Renal pelvis (tissue), 1 donor: ENCODE measurements at regions not wholly inside any gene's neighbourhood (a gene's known extent, or its start where the extent isn't known, plus 50 kb on each side); places are given as distances from the start of the nearest gene placed in this dataset.

ENCODE experiments used
- DNase-seq: peaks from one replicate; pipeline ENCODE4 v3.0.0-alpha.2; 2013

- no peak for DNase-seq
Measured at GRCh38 chr4:175871774-175872405, 59.8 kb upstream of the GPM6A start.

- DNase-seq, result no peak
Measured at GRCh38 chr4:175873707-175874106, 61.6 kb upstream of the GPM6A start.

GRCh38 chr4:175874306-175874705 lies 62.2 kb upstream of the GPM6A start:
- DNase-seq, result no peak

DNA sequence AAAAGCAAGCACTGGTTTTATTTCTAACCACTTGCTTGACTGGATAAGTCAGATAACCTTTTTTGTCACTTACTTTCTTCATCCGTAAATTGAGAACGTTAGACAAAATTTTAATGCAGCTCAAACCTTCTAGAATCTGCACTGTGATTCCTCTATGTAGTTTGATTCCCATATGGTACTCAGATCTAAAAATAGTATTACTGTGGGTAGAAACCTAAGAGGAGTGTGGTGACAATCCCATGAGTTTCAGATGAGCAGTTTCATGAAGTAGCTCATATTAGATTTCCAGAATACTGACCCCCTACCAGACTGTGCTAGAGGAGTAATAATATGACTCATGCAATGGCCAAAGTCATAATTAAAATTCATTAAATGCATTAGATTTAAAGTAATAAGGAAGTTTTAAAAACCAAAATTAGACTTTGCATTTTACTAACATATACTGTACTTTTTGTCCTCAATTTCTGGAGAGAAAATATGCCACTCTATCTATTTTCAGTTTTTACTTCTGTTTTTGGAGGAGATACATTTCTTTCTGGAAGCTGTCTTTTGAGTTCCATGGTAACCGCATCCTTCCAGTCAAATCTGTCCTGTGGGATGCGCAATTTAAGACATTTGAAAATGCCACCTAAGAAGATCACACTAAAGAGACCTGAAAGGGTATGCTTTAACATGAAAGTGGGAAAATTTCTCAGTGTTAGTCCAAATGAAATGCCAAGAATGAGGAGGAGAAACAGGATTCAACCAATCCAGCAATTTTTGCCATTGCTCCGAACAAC lies 64.1 kb upstream of the GPM6A start:
- no peak for DNase-seq

DNA sequence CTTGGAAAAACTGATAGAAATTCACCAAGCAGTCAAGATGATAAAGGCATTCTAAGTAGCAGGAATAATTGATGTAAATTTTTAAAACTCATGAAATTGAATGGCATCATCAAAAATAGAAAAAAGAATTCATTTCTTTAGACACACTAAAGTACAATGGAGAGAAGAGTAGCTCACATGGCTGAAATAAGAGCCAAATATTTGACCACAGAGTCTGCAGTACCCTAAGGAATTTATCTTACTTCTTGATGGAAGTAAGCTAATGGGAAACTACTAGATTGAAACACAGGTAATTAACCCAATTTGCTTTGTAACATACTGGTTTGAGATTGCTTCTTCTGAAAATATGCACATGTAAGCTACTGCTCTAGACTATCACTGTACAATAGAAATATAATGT lies 70.8 kb upstream of the GPM6A start:
- no peak for DNase-seq

DNA sequence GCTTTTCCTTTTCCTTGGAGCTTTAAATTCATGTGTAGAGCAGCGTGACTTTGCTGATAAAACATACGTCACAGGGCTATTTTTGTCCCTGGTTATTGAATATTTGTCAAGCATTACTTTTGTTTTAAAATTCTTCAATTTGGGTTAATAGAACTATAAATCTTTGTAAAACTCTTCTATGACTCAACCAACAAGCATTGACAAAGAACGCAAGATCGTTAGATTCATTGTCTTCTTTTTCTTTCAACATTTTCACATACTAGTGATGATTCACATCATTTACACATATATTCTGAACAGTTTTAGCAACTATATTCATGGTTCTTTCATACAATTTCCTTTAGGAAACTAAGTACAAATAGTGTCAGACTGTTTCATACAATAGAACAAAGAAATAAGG lies 72.0 kb upstream of the GPM6A start:
- no peak for DNase-seq

DNA sequence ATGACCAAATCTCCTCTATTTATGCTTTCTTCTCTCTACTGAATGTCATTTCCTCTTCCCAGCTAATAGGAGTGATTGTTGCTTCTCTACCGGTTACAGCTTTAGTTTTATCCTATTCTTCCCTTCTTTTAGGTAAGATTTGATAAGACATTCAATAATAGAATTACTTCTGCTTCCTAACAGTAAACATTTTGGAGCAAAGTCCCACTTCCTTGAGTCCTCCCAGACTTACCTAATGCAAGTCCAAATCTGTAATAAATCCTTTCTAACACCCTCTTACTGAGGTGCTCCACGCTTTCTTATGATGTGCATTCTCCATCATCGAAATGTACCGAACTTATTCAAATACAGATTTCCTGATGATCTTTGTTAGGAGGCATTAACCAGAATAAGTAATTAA lies 79.2 kb upstream of the GPM6A start:
- DNase-seq, result no peak

DNA sequence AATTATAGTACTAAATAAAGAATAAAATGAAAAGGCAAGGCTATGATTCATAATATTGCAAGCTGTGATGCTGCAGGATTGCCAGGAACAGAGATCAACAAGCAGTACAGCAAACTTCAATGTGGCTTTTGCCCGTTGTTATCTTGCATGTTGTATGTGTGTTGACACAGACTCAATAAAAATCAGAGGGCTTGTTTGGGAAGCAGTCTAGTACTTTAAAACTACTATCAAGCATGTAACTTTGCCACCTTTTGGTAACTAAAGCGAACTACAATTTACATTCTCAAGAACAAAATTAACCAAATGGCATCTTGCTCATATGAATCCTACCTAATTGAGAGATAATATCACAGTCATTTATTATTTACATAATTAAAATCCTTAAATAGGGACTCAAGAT lies 79.8 kb upstream of the GPM6A start:
- DNase-seq, result no peak

DNA sequence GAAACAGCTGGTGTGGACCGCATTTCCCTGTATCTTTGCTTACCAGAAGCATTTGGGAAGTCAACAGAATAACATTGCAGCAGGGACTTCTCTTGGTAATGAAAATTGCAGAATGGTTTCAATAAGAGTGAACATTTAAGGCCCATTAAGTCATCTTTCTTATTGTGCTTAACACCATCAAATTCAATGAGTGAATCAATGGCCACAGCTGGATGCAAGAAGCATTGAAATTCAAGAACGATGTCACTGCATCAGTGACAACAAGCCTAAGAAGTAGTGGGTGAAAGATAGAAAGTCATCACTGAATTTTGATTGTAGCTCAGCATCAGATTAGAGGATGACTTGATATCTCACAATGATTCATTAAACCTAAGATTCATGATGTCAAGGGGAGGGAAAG lies 93.9 kb upstream of the GPM6A start:
- no peak for DNase-seq

GRCh38 chr4:175906384-175906783 lies 94.3 kb upstream of the GPM6A start:
- no peak for DNase-seq

DNA sequence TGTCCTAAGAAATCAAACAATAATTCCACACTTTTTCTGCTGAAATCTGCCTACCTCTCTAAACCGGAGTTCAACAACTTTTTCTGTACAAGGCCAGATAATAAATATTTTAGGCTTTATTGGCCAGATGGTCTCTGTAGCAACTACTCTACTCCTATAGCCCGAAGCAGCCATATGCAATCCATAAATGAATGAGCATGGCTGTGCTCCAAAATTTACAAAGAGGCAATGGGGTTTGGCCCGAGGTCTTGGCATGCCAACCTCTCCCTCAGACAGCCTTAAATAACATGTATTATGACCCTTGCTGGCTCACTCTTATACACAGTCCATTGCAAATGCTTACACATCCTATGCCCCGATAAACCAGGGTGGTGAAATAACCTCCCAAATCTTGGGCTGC lies 98.6 kb upstream of the GPM6A start:
- DNase-seq, result no peak

DNA sequence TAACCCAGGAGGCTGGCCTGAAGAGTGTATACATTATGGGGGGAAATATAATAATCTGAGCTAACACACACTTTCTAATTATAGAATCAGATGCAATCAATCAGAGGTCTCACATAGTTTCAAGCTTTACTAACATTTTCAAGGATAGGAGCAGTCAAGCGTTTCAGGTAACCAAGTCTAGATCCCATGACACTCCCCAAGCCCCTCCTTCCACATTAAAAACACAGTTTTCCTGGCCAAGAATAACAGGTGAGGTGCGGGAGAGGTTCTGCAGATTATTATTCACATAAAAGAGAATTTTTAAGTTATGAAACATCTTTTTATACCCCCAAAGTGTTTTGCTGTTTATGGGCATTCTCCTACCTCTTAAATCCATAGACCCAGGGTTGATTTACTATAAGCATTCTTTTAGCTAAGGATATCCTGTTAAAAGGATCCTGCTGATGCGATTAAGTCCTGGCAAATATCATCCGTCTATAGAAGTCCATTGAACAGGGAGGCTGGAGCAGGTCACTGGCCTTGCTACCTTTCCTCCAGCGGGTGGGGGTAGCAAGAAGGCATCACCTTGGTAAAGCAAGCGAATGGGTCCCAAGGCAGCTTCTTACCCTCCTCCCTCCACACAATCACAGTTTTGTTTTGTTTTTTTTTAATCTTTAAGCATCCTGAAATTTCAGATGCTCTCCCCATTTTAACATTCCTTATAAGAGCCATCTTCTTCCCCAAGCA lies 104.7 kb upstream of the GPM6A start:
- peak; percentile 15 for DNase-seq

GRCh38 chr4:175927121-175927520 lies 115.1 kb upstream of the GPM6A start:
- DNase-seq, result no peak

GRCh38 chr4:175929441-175929840 lies 117.4 kb upstream of the GPM6A start:
- no peak for DNase-seq

DNA sequence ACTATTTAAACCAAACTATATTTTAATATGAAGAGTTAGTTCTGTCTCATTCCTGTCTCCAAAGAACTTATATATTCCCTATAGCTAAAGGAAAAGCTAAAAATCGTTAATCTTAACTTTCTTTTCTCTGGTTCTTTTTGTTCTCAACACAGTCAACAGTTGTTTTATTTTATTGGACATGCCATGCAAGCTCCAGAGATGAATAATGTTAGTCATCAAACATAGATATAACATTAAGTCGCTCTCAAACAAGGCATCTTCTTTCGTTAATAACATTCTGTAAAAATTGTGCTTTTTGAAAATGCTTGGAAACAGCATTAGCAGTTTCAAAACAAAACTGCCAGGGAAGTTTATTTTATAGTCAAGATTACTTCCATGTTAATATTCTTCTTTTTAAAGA lies 117.9 kb upstream of the GPM6A start:
- no peak for DNase-seq

DNA sequence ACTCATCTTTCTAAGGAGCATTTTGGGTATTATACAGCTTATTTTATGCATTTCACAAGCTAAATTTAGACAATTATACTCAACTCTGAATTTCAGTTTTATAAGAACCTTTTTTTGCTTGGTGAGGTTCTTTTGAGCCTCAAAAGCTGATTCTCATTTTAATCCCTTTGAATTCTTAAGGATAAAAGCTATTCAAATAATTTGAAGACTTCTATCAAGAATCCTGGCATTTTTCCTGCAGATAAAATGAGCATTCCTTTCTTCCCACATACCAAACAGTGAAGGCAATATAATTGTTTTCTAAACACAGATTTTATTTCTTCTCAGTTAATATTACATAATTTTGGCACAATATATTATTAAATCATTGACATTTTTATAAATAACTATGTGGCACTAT lies 118.4 kb upstream of the GPM6A start:
- DNase-seq, result no peak

GRCh38 chr4:175932116-175932515 lies 120.1 kb upstream of the GPM6A start:
- DNase-seq, result no peak

DNA sequence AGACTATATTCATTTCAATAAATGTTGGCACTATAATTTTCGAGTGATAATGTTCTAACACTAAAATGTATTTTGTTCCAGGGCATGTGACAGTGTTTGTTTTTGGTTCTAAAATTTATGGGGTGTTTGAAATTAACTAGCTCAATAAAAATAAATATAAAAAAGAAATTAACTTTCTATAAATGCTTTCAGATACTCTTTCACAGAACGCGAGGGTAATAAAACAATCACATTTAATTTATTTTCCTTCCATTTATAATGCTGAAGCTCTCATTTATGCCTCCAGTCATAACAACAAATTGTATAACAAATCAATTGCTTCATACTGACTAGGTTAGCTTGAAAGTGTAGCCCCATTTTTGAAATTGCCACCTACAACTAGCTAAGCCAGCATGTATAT lies 122.4 kb upstream of the GPM6A start:
- no peak for DNase-seq

DNA sequence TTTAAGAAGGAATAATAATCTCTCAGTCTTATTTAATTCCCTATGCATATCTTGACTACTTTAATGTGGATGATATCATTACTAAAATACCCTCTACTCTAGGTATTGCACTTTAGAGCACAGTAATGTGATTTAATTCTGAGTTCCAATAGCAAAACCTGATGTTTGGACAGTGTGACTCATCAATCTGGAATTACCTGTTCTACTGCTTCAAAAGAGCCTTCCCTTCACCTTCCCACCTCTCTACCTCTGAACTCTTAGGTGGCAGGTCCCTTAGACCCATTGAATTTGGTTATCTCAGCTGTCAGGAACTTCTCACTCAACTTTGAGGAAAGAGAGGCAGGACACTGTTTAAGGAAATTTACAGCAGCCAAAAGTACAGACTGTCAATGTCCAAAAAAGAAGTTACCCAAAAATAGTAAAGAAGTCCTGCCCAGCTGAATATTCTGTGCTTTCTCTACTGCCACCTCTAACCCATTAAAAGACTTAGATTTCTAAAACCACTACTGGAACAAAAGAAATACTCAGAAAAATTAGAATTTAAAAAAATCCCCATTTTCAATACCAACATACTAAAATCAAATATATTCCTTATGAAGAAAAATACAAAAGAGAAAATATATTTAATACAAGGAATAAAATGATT lies 123.1 kb upstream of the GPM6A start:
- no peak for DNase-seq

DNA sequence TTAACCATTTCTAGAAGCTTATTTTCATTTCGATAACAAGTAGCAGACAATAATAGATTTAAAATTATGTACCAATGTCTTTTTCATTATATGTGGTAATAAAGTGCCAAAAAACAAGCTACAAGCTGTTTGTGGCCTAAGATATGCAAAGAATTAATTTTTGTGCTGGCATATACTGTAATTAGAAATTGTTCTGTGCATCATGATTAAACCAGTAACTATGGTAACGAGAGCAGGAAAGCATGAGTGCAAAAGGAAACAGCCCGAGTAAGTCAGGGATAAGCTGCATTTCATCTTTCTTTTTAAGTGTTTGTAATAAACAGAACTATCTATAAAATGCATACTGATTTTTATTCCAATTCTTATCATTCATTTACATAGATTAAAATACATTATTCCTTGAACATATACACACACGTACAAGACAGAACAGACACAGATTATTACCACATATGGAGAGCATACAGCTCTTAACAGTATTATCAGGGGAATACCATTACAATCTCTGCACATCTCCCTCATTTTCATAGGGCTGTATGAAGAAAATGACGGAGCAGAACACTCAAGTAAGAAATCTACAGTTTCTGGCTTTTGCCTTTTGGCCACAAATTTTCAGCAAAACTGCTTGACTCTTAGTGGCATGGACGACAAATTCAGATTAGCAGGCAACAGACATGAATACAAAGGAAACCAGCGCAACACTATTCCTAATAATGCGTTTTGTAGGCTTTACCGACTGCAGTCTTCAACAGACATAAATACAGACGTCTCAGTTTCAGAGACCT lies 121.3 kb upstream of the WDR17 start:
- no peak for DNase-seq

DNA sequence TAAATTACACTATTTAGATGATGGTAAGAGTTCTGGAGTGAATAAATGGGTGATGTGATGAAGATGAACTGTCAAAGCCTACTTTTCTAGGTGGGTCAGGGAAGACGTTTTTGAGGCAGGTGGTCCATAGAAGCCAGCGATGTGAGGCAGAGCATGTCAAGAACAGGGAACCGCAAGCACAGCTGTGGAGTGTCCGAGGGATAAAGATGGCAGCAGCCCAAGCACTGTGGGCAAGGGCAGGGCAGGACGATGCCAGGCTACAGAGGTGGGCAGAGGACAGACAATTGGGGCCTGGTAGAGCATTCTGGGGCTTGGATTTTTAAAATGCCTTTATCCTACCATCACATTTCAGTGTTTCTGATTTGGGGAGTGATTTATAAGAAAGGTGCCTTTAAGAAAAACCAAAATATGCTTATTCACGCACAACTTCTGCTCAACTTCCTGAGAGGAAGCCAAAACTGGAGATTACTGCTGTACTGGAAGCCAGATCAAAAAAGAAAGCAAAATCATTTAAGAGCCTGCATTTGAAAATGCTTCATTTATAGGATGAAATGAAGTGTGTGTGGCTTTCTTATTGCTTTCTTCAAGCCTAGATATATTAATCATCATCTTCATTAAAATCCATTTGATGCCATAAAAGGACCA lies 119.0 kb upstream of the WDR17 start:
- no peak for DNase-seq
